ENCODE measurements at regions not wholly inside any gene's neighbourhood (a gene's known extent, or its start where the extent isn't known, plus 50 kb on each side); places are given as distances from the start of the nearest gene placed in this dataset.

DNA sequence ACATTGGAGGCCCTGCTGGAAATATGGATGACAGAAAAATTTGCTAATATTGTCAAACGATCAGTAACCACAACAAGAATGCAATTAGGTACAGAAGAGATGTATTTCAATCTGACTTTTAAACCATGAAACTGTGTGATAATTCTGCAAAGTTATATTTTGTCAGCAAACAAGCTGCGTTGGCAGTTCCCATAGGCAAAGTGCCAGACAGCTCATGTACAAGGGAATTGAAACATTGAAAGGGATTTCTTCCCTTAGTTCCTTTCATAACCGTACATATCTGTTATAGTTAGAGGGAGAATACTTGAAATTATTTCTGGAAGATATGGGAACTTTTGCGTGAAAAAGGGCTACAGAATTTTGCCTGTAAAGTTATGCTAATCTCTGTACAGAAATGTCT is 419.4 kb upstream of the PTGER4 start:
- TF ChIP-seq, protein P1, sequence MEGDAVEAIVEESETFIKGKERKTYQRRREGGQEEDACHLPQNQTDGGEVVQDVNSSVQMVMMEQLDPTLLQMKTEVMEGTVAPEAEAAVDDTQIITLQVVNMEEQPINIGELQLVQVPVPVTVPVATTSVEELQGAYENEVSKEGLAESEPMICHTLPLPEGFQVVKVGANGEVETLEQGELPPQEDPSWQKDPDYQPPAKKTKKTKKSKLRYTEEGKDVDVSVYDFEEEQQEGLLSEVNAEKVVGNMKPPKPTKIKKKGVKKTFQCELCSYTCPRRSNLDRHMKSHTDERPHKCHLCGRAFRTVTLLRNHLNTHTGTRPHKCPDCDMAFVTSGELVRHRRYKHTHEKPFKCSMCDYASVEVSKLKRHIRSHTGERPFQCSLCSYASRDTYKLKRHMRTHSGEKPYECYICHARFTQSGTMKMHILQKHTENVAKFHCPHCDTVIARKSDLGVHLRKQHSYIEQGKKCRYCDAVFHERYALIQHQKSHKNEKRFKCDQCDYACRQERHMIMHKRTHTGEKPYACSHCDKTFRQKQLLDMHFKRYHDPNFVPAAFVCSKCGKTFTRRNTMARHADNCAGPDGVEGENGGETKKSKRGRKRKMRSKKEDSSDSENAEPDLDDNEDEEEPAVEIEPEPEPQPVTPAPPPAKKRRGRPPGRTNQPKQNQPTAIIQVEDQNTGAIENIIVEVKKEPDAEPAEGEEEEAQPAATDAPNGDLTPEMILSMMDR (IDR thresholded peaks at IDR 0.05): no peak
- TF ChIP-seq EHF (CRISPR knock-in tag; IDR thresholded peaks at IDR 0.05) (no peak), JUNB (IDR thresholded peaks at IDR 0.05) (no peak), KDM1A (IDR thresholded peaks at IDR 0.05; ENCODE audit: low read depth) (no peak), ESRRA (IDR thresholded peaks at IDR 0.05; ENCODE audit: borderline replicate concordance, low read length) (no peak), POLR2A (IDR thresholded peaks at IDR 0.05; ENCODE audit: low read length) (no peak), ZFP36 (IDR thresholded peaks at IDR 0.05; ENCODE audit: borderline replicate concordance, partially characterized antibody) (no peak)
- TF ChIP-seq, protein P2, sequence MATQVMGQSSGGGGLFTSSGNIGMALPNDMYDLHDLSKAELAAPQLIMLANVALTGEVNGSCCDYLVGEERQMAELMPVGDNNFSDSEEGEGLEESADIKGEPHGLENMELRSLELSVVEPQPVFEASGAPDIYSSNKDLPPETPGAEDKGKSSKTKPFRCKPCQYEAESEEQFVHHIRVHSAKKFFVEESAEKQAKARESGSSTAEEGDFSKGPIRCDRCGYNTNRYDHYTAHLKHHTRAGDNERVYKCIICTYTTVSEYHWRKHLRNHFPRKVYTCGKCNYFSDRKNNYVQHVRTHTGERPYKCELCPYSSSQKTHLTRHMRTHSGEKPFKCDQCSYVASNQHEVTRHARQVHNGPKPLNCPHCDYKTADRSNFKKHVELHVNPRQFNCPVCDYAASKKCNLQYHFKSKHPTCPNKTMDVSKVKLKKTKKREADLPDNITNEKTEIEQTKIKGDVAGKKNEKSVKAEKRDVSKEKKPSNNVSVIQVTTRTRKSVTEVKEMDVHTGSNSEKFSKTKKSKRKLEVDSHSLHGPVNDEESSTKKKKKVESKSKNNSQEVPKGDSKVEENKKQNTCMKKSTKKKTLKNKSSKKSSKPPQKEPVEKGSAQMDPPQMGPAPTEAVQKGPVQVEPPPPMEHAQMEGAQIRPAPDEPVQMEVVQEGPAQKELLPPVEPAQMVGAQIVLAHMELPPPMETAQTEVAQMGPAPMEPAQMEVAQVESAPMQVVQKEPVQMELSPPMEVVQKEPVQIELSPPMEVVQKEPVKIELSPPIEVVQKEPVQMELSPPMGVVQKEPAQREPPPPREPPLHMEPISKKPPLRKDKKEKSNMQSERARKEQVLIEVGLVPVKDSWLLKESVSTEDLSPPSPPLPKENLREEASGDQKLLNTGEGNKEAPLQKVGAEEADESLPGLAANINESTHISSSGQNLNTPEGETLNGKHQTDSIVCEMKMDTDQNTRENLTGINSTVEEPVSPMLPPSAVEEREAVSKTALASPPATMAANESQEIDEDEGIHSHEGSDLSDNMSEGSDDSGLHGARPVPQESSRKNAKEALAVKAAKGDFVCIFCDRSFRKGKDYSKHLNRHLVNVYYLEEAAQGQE (IDR thresholded peaks at IDR 0.05): no peak
